ENCODE measurements at regions not wholly inside any gene's neighbourhood (a gene's known extent, or its start where the extent isn't known, plus 50 kb on each side); places are given as distances from the start of the nearest gene placed in this dataset.

DNA sequence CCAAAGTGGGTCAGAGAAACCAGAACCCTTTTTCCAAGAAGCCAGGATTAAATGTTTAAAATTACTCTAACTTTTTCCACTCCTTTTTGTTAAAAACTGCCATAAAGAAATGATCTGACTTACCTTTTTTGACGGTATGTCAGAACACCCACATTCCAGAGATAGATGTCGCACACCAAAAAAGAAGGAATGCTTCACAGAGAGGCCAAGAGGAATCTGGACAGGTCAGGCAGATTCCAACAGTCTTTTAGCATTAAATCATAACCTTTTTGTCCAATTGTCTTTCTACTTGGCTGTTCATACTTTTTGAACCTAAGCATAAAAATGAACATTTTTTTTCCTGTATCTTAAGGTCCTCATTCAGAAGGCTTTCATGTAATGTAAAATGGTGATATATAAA is 846.9 kb downstream of the NSUN3 start:
- TF ChIP-seq, protein P1, sequence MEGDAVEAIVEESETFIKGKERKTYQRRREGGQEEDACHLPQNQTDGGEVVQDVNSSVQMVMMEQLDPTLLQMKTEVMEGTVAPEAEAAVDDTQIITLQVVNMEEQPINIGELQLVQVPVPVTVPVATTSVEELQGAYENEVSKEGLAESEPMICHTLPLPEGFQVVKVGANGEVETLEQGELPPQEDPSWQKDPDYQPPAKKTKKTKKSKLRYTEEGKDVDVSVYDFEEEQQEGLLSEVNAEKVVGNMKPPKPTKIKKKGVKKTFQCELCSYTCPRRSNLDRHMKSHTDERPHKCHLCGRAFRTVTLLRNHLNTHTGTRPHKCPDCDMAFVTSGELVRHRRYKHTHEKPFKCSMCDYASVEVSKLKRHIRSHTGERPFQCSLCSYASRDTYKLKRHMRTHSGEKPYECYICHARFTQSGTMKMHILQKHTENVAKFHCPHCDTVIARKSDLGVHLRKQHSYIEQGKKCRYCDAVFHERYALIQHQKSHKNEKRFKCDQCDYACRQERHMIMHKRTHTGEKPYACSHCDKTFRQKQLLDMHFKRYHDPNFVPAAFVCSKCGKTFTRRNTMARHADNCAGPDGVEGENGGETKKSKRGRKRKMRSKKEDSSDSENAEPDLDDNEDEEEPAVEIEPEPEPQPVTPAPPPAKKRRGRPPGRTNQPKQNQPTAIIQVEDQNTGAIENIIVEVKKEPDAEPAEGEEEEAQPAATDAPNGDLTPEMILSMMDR (conservative IDR thresholded peaks at IDR 0.05 in 1 of 2, IDR thresholded peaks at IDR 0.05 in 1 of 2; ENCODE audit: extremely low read depth in 1 of 2, insufficient read depth in 1 of 2, low read depth in 1 of 2, low read length in 2 of 2) = no peak
- TF ChIP-seq EZH2 (IDR thresholded peaks at IDR 0.05; ENCODE audit: borderline replicate concordance, low read length) = no peak

Data from mammary epithelial cell (primary cell).